GM10266 (cell line): ENCODE measurements at regions not wholly inside any gene's neighbourhood (a gene's known extent, or its start where the extent isn't known, plus 50 kb on each side); places are given as distances from the start of the nearest gene placed in this dataset.
"Not testable (repeated sequence)": the region's sequence is repeated elsewhere in the genome, so short reads cannot be mapped to it uniquely, and the experiment has no call there.

Experiments
- DNase-seq: peaks from one replicate; pipeline ENCODE4 v3.0.0; 2012; ENCODE audit errors: extremely low spot score
- TF ChIP-seq, protein P1 (sequence below): IDR thresholded peaks from 2 replicates; pipeline ENCODE4 v1.5.1; 2012; ENCODE audit warnings: mild to moderate bottlenecking, low read depth; ENCODE audit not compliant: control insufficient read depth, insufficient read depth; ENCODE audit errors: missing control alignments

DNA sequence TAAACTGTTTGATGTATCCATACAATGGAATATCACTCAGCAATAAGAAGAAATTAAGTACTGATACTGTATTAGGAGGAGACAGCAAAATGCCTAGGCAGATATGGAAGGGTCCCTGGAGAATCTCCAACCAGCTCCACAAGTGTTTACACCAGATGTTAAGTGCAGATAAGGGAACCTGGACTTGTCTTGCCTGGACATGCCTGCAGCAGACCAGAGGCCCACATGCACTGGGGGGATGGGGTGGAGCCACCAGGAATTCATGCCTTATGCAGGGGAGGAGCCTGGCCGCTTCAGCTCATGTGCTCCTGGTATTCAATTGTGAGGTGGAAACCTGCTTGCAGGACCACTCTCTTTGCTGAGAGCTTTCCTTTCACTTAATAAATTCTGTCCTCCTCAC is 287.6 kb downstream of the LIPI start:
- DNase-seq, result not testable (repeated sequence)

DNA sequence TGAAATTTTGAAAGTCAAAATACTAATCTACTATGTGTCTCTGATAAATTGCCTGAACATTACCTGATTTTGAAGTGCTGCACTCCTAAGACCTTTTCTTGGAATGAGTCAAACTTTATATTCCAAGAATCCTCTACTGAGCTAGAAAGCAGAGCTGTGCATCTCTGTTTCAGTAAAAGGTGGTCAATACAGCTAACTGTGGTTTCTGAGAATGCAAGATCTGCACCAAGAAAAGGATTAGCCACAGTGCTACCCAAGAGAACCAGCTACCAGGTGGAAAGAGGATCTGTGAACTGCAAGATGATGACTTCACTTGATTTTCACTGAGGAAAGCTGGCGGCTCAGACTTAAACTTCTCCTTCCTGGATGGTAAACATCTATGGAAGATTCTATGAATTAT is 289.3 kb downstream of the LIPI start:
- DNase-seq, result not testable (repeated sequence)

DNA sequence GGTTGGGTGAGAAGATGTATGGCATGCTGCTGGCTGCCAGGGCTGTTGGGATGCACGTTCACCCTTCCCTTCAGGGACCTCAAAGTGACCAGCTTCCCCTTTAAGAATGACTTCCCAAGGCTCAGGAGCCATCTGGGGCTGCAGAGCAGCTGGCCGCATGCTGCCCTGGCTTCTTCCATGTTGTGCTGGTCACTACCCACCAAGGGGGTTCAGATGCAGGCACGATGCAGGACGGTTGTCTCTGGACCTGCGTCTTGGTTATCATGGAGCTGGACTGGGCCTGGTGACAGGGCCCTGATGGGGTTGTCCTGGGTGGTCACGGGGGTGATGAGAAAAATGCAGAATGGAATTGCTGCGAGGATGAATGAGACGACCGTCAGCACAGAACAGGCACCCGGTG is 297.8 kb downstream of the POTED start:
- DNase-seq, result not testable (repeated sequence)

DNA sequence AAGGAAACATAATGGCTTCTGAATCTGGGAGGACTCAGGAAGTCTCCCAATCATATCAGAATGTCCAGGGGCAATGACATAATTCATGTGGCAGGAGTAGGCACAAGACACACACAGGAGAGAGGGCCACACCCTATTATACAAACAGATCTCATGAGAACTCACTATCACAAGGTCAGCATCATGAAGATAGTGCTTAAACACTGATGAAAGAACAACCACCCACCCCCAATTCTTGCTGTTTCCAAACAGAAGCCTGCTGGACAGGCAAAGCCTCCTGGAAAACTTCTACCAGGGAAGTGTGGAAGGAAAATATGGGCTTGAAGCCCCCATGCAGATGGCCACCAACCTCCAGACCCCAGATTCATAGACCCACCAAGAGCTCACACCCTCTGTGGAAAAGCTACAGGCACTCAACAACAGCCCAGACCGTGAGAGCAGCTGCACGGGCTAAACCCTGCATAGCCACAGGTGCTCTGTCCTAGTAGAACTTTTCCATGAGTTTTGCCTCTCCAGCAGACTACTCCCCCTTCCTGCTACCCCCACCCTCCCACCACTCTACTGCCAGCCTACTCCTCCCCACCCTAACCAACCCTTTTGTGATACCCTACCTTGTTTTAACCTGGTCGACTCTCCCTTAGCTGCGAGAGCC is 287.1 kb downstream of the POTED start:
- not testable (repeated sequence) for DNase-seq

DNA sequence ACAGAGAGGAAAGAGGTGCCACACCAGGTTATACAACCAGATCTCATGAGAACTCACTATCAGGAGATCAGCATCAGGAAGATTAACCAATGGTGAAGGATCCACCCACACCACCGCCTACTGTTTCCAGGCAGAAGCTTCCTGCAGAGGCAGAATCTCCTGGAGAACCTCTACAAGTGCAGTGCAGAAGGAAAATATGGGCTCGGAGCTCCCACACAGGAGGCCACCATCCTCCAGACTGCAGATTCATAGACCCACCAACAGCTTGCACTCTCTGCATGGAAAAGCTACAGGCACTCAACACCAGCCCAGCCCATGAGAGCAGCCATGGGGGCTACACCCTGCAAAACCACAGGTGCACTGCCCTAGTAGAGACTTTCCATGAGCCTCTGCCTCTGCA is 284.0 kb downstream of the POTED start:
- DNase-seq, result not testable (repeated sequence)

DNA sequence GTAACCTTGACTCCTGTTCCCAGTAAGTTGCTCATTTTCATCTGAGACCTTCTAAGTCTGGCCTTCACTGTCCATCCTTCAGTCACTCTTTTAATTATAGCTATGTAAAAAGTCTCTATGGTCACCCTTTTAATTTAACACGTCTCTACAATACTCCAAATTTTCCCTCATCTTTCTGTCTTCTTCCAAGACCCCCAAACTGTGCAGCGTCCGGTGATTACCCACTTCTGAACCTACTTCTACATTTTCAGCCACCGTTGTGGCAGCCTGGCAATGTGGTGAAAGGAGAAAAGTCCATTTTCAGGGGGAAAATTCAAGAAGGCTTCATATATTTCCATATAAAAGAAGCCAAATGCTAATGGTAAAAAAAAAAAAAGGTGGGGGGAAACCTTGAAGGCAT is 283.4 kb downstream of the POTED start:
- DNase-seq, result not testable (repeated sequence)

DNA sequence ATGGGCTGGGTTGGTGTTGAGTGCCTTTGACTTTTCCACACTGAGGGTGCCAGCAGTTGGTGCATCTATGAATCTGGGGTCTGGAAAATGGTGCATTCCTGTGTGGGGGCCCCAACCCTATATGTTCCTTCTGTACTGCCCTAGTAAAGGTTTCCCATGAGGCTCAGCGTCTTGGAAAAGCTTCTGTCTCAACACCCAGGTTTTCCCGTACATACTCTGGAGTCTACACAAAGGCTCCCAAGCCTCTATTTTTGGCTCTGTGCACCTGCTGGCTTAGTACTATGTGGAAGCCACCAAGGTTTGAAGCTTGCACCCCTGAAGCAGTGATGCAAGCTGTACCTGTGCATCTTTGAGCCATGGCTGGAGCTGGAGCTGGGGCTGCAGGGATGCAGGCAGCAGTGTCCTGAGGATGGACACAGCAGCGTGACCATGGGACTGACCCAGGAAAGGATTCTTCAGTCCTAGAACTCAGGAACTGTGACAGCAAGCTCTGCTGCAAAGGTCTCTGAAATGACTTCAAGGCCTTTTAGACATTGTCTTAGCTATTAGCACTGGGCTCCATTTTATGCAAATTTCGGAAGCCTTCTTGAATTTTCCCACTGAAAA is 282.7 kb downstream of the POTED start:
- not testable (repeated sequence) for DNase-seq

DNA sequence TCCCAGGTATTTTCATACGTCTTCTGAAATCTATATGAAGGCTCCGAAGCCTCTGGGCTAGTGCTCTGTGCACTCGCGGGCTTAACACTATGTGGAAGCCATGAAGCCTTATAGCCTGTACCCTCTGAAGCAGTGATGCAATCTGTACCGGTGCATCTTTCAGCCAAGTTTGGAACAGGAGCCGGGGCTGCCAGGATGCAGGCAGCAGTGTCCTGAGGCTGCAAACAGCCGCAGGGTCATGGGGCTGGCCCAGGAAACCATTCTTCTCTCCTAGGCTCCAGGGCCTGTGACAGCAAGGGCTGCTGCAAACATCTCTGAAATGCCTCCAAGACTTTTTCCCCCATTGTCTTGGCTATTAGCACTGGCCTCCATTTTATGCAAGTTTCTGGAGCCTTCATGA is 279.6 kb downstream of the POTED start:
- not testable (repeated sequence) for DNase-seq

DNA sequence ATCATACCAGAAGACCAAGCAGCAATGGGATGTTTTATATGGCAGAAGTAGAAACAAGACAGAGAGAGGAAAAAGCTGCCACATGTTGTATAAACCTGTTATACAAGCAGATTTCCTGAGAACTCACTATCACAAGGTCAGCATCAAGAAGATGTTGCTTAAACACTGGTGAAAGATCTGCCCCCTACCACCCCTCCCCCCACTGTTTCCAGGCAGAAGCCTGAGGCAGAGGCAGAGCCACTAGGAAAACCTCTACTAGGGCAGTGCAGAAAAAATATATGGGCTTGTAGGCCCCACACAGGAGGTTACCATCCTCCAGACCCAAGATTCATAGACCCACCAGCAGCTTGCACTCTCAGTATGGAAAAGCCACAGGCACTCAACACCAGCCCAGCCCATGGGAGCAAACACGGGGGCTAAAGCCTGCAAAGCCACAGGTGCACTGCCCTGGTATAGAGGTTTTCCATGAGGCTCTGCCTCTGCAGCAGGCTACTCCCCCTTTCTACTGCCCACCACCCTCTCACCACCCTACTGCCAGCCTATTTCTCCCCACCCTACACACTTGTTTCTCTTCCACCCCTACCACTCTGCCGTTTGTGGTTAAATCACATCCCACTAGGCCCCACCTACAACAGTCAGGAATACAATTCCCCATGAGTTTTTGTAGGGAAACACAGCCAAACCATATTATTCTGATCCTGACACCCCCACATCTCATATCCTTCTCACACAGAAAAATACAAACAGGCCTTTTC is 274.2 kb downstream of the POTED start:
- DNase-seq, result not testable (repeated sequence)

DNA sequence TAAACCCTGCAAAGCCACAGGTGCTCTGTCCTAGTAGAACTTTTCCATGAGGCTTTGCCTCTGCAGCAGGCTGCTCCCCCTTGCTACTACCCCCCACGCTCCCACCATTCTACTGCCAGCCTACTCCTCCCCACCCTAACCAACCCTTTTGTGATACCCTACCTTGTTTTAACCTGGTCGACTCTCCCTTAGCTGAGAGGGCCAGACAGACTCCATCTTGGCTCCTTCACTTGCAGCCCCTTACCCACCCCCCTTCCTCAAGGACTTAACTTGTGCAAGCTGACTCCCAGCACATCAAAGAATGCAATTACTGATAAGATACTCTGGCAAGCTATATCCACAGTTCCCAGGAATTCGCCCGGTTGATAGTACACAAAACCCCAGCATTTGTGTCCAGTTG is 267.9 kb downstream of the POTED start:
- DNase-seq, result not testable (repeated sequence)

DNA sequence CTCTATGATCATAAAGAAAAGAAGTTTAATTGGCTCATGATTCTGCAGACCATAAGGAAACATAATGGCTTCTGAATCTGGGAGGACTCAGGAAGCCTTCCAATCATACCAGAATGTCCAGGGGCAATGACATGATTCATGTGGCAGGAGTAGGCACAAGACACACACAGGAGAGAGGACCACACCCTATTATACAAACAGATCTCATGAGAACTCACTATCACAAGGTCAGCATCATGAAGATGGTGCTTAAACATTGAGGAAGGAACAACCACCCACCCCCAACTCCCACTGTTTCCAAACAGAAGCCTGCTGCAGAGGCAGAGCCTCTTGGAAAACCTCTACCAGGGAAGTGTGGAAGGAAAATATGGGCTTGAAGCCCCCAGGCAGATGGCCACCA is 267.4 kb downstream of the POTED start:
- DNase-seq, result not testable (repeated sequence)

DNA sequence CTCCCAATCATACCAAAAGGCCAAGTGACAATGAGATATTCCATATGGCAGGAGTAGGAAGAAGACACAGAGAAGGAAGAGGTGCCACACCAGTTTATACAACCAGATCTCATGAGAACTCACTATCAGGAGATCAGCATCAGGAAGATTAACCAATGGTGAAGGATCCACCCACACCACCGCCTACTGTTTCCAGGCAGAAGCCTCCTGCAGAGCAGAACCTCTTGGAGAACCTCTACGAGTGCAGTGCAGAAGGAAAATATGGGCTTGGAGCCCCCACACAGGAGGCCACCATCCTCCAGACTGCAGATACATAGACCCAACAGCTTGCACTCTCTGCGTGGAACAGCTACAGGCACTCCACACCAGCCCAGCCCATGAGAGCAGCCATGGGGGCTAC is 264.4 kb downstream of the POTED start:
- not testable (repeated sequence) for DNase-seq

DNA sequence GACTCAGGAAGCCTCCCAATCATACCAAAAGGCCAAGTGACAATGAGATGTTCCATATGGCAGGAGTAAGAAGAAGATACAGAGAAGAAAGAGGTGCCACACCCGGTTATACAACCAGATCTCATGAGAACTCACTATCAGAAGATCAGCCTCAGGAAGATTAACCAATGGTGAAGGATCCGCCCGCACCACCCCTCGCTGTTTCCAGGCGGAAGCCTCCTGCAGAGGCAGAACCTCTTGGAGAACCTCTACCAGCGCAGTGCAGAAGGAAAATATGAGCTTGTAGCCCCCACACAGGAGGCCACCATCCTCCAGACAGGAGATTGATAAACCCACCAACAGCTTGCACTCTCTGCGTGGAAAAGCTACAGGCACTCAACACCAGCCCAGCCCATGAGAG is 245.1 kb downstream of the POTED start:
- no peak for DNase-seq
- TF ChIP-seq, protein P1, sequence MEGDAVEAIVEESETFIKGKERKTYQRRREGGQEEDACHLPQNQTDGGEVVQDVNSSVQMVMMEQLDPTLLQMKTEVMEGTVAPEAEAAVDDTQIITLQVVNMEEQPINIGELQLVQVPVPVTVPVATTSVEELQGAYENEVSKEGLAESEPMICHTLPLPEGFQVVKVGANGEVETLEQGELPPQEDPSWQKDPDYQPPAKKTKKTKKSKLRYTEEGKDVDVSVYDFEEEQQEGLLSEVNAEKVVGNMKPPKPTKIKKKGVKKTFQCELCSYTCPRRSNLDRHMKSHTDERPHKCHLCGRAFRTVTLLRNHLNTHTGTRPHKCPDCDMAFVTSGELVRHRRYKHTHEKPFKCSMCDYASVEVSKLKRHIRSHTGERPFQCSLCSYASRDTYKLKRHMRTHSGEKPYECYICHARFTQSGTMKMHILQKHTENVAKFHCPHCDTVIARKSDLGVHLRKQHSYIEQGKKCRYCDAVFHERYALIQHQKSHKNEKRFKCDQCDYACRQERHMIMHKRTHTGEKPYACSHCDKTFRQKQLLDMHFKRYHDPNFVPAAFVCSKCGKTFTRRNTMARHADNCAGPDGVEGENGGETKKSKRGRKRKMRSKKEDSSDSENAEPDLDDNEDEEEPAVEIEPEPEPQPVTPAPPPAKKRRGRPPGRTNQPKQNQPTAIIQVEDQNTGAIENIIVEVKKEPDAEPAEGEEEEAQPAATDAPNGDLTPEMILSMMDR, result no peak

DNA sequence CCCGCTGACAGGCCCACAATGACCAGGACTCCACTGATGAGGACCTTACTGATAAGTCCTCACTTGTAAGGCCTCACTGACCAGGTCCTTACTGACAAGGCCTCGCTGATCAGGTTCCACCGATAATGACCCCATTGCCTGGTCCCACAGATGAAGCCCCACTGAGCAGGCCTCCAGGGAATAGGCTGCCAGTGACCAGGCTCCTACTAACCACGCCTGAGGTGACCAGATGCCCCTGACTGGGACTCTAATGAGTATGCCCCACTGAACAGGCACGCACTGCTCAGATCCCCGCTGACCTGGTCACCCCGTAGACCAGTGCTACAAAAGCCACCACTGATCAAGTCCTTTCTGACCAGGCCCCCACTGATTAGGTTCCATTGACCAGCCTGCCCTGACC is 241.2 kb downstream of the POTED start:
- not testable (repeated sequence) for DNase-seq

DNA sequence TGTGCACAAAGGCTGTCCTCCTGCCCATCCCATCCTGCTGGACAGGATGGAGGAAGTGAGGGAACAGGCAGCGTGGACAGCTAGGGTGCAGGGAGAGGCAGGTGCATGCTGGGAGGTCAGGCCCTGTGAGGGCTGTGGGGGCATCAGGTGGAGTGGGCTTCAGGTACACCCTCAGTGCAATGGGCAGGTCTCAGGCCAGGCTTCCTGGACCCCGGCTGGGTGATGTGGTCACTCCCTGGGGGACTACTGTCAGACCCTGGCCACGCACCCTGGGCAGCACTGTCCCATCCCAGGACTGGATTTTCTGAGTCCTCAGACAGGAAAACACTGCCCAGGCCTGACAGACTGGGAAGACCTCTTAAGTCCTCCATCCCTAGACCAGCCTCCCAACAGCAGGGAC is 239.9 kb downstream of the POTED start:
- DNase-seq, result not testable (repeated sequence)

DNA sequence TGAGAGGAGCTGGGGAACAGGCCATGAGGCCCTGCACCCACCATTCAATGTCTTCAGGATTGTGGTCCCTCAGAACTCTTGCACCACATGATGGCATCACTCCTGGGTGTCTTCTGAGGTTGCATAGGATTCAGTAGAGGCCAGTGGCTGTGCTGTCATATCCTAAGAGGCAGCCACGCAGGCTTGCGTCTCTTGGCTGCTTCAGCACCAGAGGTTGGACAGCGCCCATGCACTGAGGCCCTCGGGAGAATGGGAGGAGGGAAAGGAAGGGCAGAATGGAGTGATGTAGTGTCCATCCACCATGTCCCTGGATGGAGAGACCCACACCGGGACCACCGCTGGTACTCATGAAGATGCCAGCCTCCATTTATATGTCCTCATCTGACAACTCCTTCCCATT is 237.1 kb downstream of the POTED start:
- DNase-seq, result not testable (repeated sequence)

DNA sequence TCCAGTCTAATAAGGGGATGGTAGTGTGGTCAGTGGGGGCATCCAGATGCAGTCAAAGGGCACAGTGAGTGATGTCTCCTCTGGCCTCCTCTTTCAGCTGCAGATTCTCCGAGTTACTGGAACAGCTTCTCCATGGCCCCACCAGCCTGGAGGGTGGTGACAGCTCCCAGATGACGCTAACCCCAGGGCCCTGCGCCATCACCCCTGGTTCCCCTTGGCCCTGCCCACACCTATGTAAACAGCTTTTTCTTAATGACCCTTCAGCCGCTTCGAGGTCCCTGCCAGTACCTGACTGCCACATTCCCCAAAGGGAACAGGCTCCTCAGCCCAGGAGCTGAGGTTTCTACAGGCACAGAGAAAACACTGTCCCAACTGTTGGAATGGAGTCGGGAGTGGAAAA is 235.0 kb downstream of the POTED start:
- DNase-seq, result not testable (repeated sequence)

DNA sequence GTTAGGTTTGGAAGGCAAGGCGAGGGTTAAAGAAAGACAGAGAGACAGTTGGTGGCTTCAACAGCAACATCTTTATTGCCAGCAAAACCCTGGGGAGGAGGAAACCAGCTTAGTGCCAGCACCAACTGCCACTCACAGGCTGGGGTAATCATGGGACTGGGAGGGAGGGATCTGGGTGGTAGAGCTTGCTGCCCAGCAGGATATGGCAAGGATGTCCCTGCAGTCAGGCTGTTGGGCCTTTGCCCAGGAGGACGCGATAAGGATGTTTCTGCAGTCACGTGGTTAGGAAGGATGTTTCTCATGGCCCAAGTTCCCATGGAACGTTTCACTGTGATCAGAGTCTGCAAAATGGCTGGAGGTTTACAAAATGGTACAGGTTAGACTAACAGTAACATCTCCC is 233.5 kb downstream of the POTED start:
- DNase-seq, result not testable (repeated sequence)

DNA sequence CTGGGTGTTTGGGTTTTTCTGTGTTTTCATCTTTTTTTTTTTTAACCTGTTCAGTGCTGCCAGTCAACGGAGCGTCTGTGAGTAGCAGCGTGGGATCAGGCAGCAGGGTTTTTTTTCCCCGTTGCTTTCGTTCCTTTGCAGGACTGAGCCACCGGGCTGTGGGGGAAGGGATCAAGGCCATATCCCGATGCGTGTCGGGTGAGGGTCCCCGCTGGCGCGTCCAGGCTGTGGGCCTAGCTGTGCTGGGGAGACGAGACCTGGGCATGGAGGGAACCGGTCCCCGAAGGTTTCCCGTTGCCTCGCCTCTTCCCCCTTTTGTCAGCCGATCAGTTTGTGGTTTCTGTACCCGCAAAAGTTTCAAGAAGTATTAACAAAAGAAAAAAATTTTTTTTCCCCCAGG is 218.1 kb downstream of the POTED start:
- DNase-seq, result not testable (repeated sequence)
